ENCODE measurements at regions not wholly inside any gene's neighbourhood (a gene's known extent, or its start where the extent isn't known, plus 50 kb on each side); places are given as distances from the start of the nearest gene placed in this dataset.

GRCh38 chr2:176820371-176820932, 392.1 kb upstream of the HNRNPA3 start:
- no peak for DNase-seq

GRCh38 chr2:176821350-176821749, 391.2 kb upstream of the HNRNPA3 start:
- DNase-seq = no peak

GRCh38 chr2:176822060-176822459, 390.5 kb upstream of the HNRNPA3 start:
- DNase-seq = no peak

- peak; percentile 68 to 78 for DNase-seq
Observed at GRCh38 chr2:176826356-176826755, 386.2 kb upstream of the HNRNPA3 start.

- DNase-seq = no peak
Observed at GRCh38 chr2:176826984-176827668, 385.5 kb upstream of the HNRNPA3 start.

- peak; percentile 33 to 43 for DNase-seq
Observed at GRCh38 chr2:176830362-176830761, 382.2 kb upstream of the HNRNPA3 start.

- no peak for DNase-seq
Observed at GRCh38 chr2:176832086-176832485, 380.5 kb upstream of the HNRNPA3 start.

GRCh38 chr2:176833671-176834070, 378.9 kb upstream of the HNRNPA3 start:
- no peak for DNase-seq

- DNase-seq = no peak
Observed at GRCh38 chr2:176834226-176834625, 378.4 kb upstream of the HNRNPA3 start.

- DNase-seq = no peak
Observed at GRCh38 chr2:176843208-176843607, 369.4 kb upstream of the HNRNPA3 start.

- DNase-seq = no peak
Observed at GRCh38 chr2:176844461-176844860, 368.1 kb upstream of the HNRNPA3 start.

- no peak for DNase-seq
Observed at GRCh38 chr2:176845718-176846117, 366.9 kb upstream of the HNRNPA3 start.

GRCh38 chr2:176847575-176847974, 365.0 kb upstream of the HNRNPA3 start:
- DNase-seq = no peak

- DNase-seq = no peak
Observed at GRCh38 chr2:176848844-176849243, 363.8 kb upstream of the HNRNPA3 start.

GRCh38 chr2:176851200-176851888, 361.2 kb upstream of the HNRNPA3 start:
- DNase-seq = no peak

GRCh38 chr2:176851889-176852483, 360.6 kb upstream of the HNRNPA3 start:
- no peak for DNase-seq

- peak; percentile 30 to 61 for DNase-seq
Observed at GRCh38 chr2:176852667-176853066, 359.9 kb upstream of the HNRNPA3 start.

- DNase-seq = no peak
Observed at GRCh38 chr2:176854062-176854461, 358.5 kb upstream of the HNRNPA3 start.

- no peak for DNase-seq
Observed at GRCh38 chr2:176854878-176855277, 357.7 kb upstream of the HNRNPA3 start.

GRCh38 chr2:176856683-176857082, 355.9 kb upstream of the HNRNPA3 start:
- DNase-seq = peak in 1 of 2 donors; percentile 11

- DNase-seq = no peak
Observed at GRCh38 chr2:176865336-176865735, 347.3 kb upstream of the HNRNPA3 start.

GRCh38 chr2:176872406-176872805, 340.2 kb upstream of the HNRNPA3 start:
- no peak for DNase-seq

- DNase-seq = no peak
Observed at GRCh38 chr2:176873403-176873802, 339.2 kb upstream of the HNRNPA3 start.

Measured in CD4-positive, alpha-beta T cell treated with Interferon alpha-2 for 1 hour (primary cell).